GM12878 (cell line): ENCODE measurements at regions not wholly inside any gene's neighbourhood (a gene's known extent, or its start where the extent isn't known, plus 50 kb on each side); places are given as distances from the start of the nearest gene placed in this dataset.

Experiments used
- ATAC-seq: fragments of 200-7000 bp; cut with Tn5 transposase; 3 replicates; pipeline ENCODE4 v1.9.1; 2020; ENCODE audit warnings: mild to moderate bottlenecking, moderate library complexity
- BruUV-seq: library from RNA; stranded (reverse); fragments of 400-500 nt; replicated peaks from 2 replicates; lab custom pipeline; 2021; lab: Mats Ljungman, UMichigan
- CTCF ChIA-PET: fragments of 300-600 bp; sonication (Branson Sonifier 250); formaldehyde crosslinking; extraction: SDS; loops from one replicate; lab custom pipeline; 2021; ENCODE audit warnings: inconsistent platforms; lab: Yijun Ruan, JAX
- POLR2A ChIA-PET: fragments of 350-600 bp; formaldehyde crosslinking; extraction: SDS; loops from one replicate; lab custom pipeline; 2021; ENCODE audit warnings: inconsistent platforms; lab: Charles Lee
- RAD21 ChIA-PET: fragments of 300-600 bp; sonication (Branson Sonifier 250); formaldehyde crosslinking; loops from one replicate; lab custom pipeline; 2023; ENCODE audit warnings: antibody characterized with exemption; ENCODE audit not compliant: unreplicated experiment; lab: Charles Lee
- SMC1A ChIA-PET: fragments of 300-600 bp; sonication (Branson Sonifier 250); formaldehyde crosslinking; loops from one replicate; lab custom pipeline; 2023; ENCODE audit not compliant: unreplicated experiment, uncharacterized antibody; lab: Charles Lee
- DNase-seq: peaks from one replicate; pipeline ENCODE4 v3.0.0-alpha.2; 2011; ENCODE audit warnings: low read depth, low spot score
- FAIRE-seq: peaks from 3 replicates; lab custom pipeline; 2011; peaks lifted over from hg19 to GRCh38; lab: Jason Lieb, UNC
- H2AFZ ChIP-seq: 2 replicates; pipeline ENCODE4 v1.6.0; 2011; ENCODE audit warnings: low read depth, low read length, control low read depth; ENCODE audit not compliant: control insufficient read depth
- H3K27ac ChIP-seq: 2 replicates; pipeline ENCODE4 v1.5.1; 2011; ENCODE audit warnings: control low read depth; ENCODE audit not compliant: control insufficient read depth, insufficient read depth
- H3K27me3 ChIP-seq, 2 experiments: replicated peaks in 1 of 2; 2 replicates each; pipeline versions ENCODE4 v1.6.0 to v1.6.1; 2011; ENCODE audit warnings: low read length in 1 of 2; ENCODE audit not compliant: control insufficient read depth in 2 of 2, insufficient read depth in 2 of 2
- H3K36me3 ChIP-seq, 2 experiments: 2 replicates each; pipeline ENCODE4 v1.5.1; 2011; ENCODE audit warnings: low read length in 1 of 2; ENCODE audit not compliant: control insufficient read depth in 2 of 2, insufficient read depth in 2 of 2
- H3K4me1 ChIP-seq: 2 replicates; pipeline ENCODE4 v1.6.1; 2011; ENCODE audit warnings: mild to moderate bottlenecking, low read length, moderate library complexity, mixed read lengths; ENCODE audit not compliant: control insufficient read depth, insufficient read depth
- H3K4me2 ChIP-seq: 2 replicates; pipeline ENCODE4 v1.6.0; 2011; ENCODE audit warnings: control low read depth; ENCODE audit not compliant: control insufficient read depth, insufficient read depth
- H3K4me3 ChIP-seq: fragments of 200-600 bp; sonication (generic); 2 replicates; pipeline ENCODE4 v1.5.1; 2016
- H3K79me2 ChIP-seq: 2 replicates; pipeline ENCODE4 v1.6.0; 2011; ENCODE audit warnings: low read length; ENCODE audit not compliant: control insufficient read depth, insufficient read depth
- H3K9ac ChIP-seq: 2 replicates; pipeline ENCODE4 v1.8.0; 2011; ENCODE audit warnings: low read length, control low read depth, mixed read lengths; ENCODE audit not compliant: control insufficient read depth, insufficient read depth
- H3K9me3 ChIP-seq: replicated peaks from 3 replicates; pipeline ENCODE4 v1.5.1; 2011; ENCODE audit warnings: mild to moderate bottlenecking, low read length; ENCODE audit not compliant: control insufficient read depth, insufficient read depth
- H4K20me1 ChIP-seq: 2 replicates; pipeline ENCODE4 v1.6.0; 2011; ENCODE audit not compliant: control insufficient read depth, insufficient read depth
- FOXM1 ChIP-seq: IDR thresholded peaks from 2 replicates; pipeline ENCODE4 v1.6.1; 2012; ENCODE audit warnings: low read depth, mild to moderate bottlenecking, inconsistent platforms, low read length, moderate library complexity
- MTA2 ChIP-seq: fragments of 450-650 bp; IDR thresholded peaks from 2 replicates; pipeline ENCODE4 v1.6.1; 2016; ENCODE audit warnings: low read depth, mild to moderate bottlenecking, moderate library complexity
- MYC ChIP-seq: IDR thresholded peaks from 2 replicates; pipeline ENCODE4 v1.6.1; 2011; ENCODE audit warnings: mild to moderate bottlenecking, low read length, moderate library complexity, inconsistent platforms; ENCODE audit not compliant: insufficient read depth, insufficient replicate concordance, insufficient read length, severe bottlenecking
- NFYA ChIP-seq: IDR thresholded peaks from 2 replicates; pipeline ENCODE4 v1.6.1; 2011; ENCODE audit warnings: low read depth, mild to moderate bottlenecking, low read length, improper control_type of control experiment, borderline replicate concordance
- PML ChIP-seq: IDR thresholded peaks from 2 replicates; pipeline ENCODE4 v1.6.1; 2012; ENCODE audit warnings: low read length, inconsistent platforms
- RCOR1 ChIP-seq: conservative IDR thresholded peaks from 2 replicates; pipeline ENCODE4 v1.6.1; 2012; ENCODE audit warnings: low read depth, low read length, improper control_type of control experiment
- RELA ChIP-seq: fragments of 450-650 bp; IDR thresholded peaks from 2 replicates; pipeline ENCODE4 v1.8.0; 2014; ENCODE audit warnings: borderline replicate concordance; ENCODE audit not compliant: partially characterized antibody
- RUNX3 ChIP-seq: IDR thresholded peaks from 2 replicates; pipeline ENCODE4 v1.6.1; 2012; ENCODE audit warnings: low read length, inconsistent platforms
- SUZ12 ChIP-seq: fragments of 200-600 bp; sonication (generic); IDR thresholded peaks from one replicate; pipeline ENCODE4 v1.6.1; 2018; ENCODE audit warnings: antibody characterized with exemption, mild to moderate bottlenecking; ENCODE audit not compliant: unreplicated experiment
- TCF3 ChIP-seq: IDR thresholded peaks from 2 replicates; pipeline ENCODE4 v1.6.1; 2012; ENCODE audit warnings: low read depth, mild to moderate bottlenecking, low read length, borderline replicate concordance; ENCODE audit not compliant: insufficient read depth
- ZSCAN29 ChIP-seq: fragments of 450-650 bp; IDR thresholded peaks from 2 replicates; pipeline ENCODE4 v1.6.1; 2017; ENCODE audit warnings: mild to moderate bottlenecking, moderate library complexity
- ZZZ3 ChIP-seq: IDR thresholded peaks from 2 replicates; pipeline ENCODE4 v1.6.1; 2011; ENCODE audit warnings: low read depth; ENCODE audit not compliant: control insufficient read depth, insufficient read length
- WGBS: methylation state at CpG from one replicate; pipeline ENCODE4 v1.1.6; 2016; ENCODE audit warnings: low lambda C conversion rate; ENCODE audit not compliant: insufficient replicate concordance, insufficient coverage; ENCODE audit errors: missing lambda C conversion rate; 5-methylcytosine and 5-hydroxymethylcytosine counted together
- in situ Hi-C: fragments of 300-500 bp; cut with MboI; formaldehyde crosslinking; loops from 9 replicates; pipeline ENCODE4 v1.14.3; 2018; ENCODE audit warnings: mixed read lengths
- intact Hi-C: fragments of 100-400 bp; cut with micrococcal nuclease; formaldehyde crosslinking; loops from one replicate; pipeline ENCODE4 v1.14.2; 2022; ENCODE audit not compliant: unreplicated experiment
- TF ChIP-seq, protein P1 (sequence below): IDR thresholded peaks from 2 replicates; pipeline ENCODE4 v1.6.1; 2011; ENCODE audit warnings: borderline replicate concordance, low read depth, mild to moderate bottlenecking, moderate library complexity, mixed read lengths, low read length; ENCODE audit not compliant: insufficient read depth; ENCODE audit errors: extremely low read length
- TF ChIP-seq, protein P2 (sequence below), 3 experiments: IDR thresholded peaks in 2 of 3; conservative IDR thresholded peaks in 1 of 3; 2 replicates each; pipeline ENCODE4 v1.5.1; 2011; ENCODE audit warnings: low read depth in 3 of 3, low read length in 3 of 3, mild to moderate bottlenecking in 3 of 3, control low read depth in 2 of 3, moderate library complexity in 2 of 3, inconsistent platforms in 1 of 3, mixed read lengths in 1 of 3; ENCODE audit not compliant: control insufficient read depth in 2 of 3, insufficient read depth in 1 of 3; ENCODE audit errors: extremely low read depth in 1 of 3
- TF ChIP-seq, protein P3 (sequence below): fragments of 450-650 bp; IDR thresholded peaks from 2 replicates; pipeline ENCODE4 v1.6.1; 2017; ENCODE audit warnings: mild to moderate bottlenecking, moderate library complexity
- TF ChIP-seq, protein P4 (sequence below): IDR thresholded peaks from 2 replicates; pipeline ENCODE4 v1.6.1; 2011; ENCODE audit warnings: low read depth, mild to moderate bottlenecking, low read length, moderate library complexity, borderline replicate concordance; ENCODE audit errors: extremely low read depth

DNA sequence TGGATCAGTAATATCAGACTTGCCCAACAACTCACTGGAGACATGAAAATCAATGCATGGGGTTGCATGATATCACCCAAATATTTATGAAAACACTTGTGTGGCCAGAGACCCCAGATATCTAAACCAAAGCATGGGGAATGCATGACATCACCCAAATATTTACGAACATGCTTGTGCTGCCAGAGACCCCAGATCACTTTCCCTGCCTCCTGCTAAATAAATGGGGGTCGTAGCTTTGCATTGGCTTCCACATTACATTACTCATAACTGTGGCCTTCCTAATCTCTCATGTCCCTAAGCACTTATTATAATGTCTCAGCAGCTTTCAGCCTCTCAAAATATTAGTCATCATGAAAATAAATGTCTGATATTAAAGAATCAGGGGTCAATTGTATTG is 838.0 kb upstream of the DEFB115 start:
- no peak for FAIRE-seq
- ChIA-PET CTCF (no interaction called here), SMC1A (no interaction called here), POLR2A (no interaction called here), RAD21 (no interaction called here)
- no peak for DNase-seq
- Histone ChIP-seq H3K79me2 (no peaks in the 10 kb centered on the region), H3K4me3 (no peak overlapping the region), H4K20me1 (no peaks in the 10 kb centered on the region), H3K4me1 (no peaks in the 10 kb centered on the region), H3K9me3 (no peaks in the 10 kb centered on the region; the same call in 2 of the 3 replicates), H3K36me3 (no peaks in the 10 kb centered on the region), H3K27ac (no peak overlapping the region), H3K9ac (no peak overlapping the region), H3K27me3 (no peaks in the 10 kb centered on the region), H3K4me2 (no peak overlapping the region), H2AFZ (no peak overlapping the region)
- no peak for ATAC-seq
- intact Hi-C loops = no loop called here
- BruUV-seq = no TSS peak
- in situ Hi-C loops = no loop called here
- WGBS = 0% methylated on average over 2 of the region's 2 CpGs
- TF ChIP-seq ZZZ3 (no peak), TCF3 (no peak), PML (no peak), RCOR1 (no peak), NFYA (no peak), MYC (no peak), FOXM1 (no peak), MTA2 (no peak), RUNX3 (no peak), RELA (no peak), ZSCAN29 (no peak), SUZ12 (no peak)
- TF ChIP-seq, protein P1, sequence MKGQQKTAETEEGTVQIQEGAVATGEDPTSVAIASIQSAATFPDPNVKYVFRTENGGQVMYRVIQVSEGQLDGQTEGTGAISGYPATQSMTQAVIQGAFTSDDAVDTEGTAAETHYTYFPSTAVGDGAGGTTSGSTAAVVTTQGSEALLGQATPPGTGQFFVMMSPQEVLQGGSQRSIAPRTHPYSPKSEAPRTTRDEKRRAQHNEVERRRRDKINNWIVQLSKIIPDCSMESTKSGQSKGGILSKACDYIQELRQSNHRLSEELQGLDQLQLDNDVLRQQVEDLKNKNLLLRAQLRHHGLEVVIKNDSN = no peak
- TF ChIP-seq, protein P2, sequence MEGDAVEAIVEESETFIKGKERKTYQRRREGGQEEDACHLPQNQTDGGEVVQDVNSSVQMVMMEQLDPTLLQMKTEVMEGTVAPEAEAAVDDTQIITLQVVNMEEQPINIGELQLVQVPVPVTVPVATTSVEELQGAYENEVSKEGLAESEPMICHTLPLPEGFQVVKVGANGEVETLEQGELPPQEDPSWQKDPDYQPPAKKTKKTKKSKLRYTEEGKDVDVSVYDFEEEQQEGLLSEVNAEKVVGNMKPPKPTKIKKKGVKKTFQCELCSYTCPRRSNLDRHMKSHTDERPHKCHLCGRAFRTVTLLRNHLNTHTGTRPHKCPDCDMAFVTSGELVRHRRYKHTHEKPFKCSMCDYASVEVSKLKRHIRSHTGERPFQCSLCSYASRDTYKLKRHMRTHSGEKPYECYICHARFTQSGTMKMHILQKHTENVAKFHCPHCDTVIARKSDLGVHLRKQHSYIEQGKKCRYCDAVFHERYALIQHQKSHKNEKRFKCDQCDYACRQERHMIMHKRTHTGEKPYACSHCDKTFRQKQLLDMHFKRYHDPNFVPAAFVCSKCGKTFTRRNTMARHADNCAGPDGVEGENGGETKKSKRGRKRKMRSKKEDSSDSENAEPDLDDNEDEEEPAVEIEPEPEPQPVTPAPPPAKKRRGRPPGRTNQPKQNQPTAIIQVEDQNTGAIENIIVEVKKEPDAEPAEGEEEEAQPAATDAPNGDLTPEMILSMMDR (IDR thresholded peaks at IDR 0.05 in 2 of 3, conservative IDR thresholded peaks at IDR 0.05 in 1 of 3; ENCODE audit: control insufficient read depth in 2 of 3, extremely low read depth in 1 of 3, insufficient read depth in 1 of 3, low read depth in 3 of 3, low read length in 3 of 3) = no peak
- TF ChIP-seq, protein P3, sequence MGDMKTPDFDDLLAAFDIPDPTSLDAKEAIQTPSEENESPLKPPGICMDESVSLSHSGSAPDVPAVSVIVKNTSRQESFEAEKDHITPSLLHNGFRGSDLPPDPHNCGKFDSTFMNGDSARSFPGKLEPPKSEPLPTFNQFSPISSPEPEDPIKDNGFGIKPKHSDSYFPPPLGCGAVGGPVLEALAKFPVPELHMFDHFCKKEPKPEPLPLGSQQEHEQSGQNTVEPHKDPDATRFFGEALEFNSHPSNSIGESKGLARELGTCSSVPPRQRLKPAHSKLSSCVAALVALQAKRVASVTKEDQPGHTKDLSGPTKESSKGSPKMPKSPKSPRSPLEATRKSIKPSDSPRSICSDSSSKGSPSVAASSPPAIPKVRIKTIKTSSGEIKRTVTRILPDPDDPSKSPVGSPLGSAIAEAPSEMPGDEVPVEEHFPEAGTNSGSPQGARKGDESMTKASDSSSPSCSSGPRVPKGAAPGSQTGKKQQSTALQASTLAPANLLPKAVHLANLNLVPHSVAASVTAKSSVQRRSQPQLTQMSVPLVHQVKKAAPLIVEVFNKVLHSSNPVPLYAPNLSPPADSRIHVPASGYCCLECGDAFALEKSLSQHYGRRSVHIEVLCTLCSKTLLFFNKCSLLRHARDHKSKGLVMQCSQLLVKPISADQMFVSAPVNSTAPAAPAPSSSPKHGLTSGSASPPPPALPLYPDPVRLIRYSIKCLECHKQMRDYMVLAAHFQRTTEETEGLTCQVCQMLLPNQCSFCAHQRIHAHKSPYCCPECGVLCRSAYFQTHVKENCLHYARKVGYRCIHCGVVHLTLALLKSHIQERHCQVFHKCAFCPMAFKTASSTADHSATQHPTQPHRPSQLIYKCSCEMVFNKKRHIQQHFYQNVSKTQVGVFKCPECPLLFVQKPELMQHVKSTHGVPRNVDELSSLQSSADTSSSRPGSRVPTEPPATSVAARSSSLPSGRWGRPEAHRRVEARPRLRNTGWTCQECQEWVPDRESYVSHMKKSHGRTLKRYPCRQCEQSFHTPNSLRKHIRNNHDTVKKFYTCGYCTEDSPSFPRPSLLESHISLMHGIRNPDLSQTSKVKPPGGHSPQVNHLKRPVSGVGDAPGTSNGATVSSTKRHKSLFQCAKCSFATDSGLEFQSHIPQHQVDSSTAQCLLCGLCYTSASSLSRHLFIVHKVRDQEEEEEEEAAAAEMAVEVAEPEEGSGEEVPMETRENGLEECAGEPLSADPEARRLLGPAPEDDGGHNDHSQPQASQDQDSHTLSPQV = no peak
- TF ChIP-seq, protein P4, sequence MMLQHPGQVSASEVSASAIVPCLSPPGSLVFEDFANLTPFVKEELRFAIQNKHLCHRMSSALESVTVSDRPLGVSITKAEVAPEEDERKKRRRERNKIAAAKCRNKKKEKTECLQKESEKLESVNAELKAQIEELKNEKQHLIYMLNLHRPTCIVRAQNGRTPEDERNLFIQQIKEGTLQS = no peak
